ENCODE measurements at regions not wholly inside any gene's neighbourhood (a gene's known extent, or its start where the extent isn't known, plus 50 kb on each side); places are given as distances from the start of the nearest gene placed in this dataset.

- TF ChIP-seq CTCF (conservative IDR thresholded peaks at IDR 0.05; ENCODE audit: control insufficient read depth, insufficient read depth, low read depth, low read length): no peak
- no peak for DNase-seq (ENCODE audit: low read depth)
- H3K4me3 ChIP-seq (ENCODE audit: control insufficient read depth, low read depth, low read length): no peak overlapping the region
These were observed 204.6 kb downstream of the PTBP2 start for GRCh38 chr1:96926176-96926575.

- no peak overlapping the region for H3K4me3 ChIP-seq (ENCODE audit: control insufficient read depth, low read depth, low read length)
- peak; percentile 67 for DNase-seq (ENCODE audit: low read depth)
- no peak for TF ChIP-seq CTCF (conservative IDR thresholded peaks at IDR 0.05; ENCODE audit: control insufficient read depth, insufficient read depth, low read depth, low read length)
These were observed 205.5 kb downstream of the PTBP2 start for GRCh38 chr1:96927125-96927524.

GRCh38 chr1:96931136-96931535 is 209.6 kb downstream of the PTBP2 start:
- no peak overlapping the region for H3K4me3 ChIP-seq (ENCODE audit: control insufficient read depth, low read depth, low read length)
- no peak for DNase-seq (ENCODE audit: low read depth)
- TF ChIP-seq CTCF (conservative IDR thresholded peaks at IDR 0.05; ENCODE audit: control insufficient read depth, insufficient read depth, low read depth, low read length): no peak

- H3K4me3 ChIP-seq (ENCODE audit: control insufficient read depth, low read depth, low read length): no peak overlapping the region
- TF ChIP-seq CTCF (conservative IDR thresholded peaks at IDR 0.05; ENCODE audit: control insufficient read depth, insufficient read depth, low read depth, low read length): no peak
- no peak for DNase-seq (ENCODE audit: low read depth)
These were observed 212.7 kb downstream of the PTBP2 start for GRCh38 chr1:96934282-96934681.

- H3K4me3 ChIP-seq (ENCODE audit: control insufficient read depth, low read depth, low read length): no peak overlapping the region
- no peak for DNase-seq (ENCODE audit: low read depth)
- no peak for TF ChIP-seq CTCF (conservative IDR thresholded peaks at IDR 0.05; ENCODE audit: control insufficient read depth, insufficient read depth, low read depth, low read length)
These were observed 223.0 kb downstream of the PTBP2 start for GRCh38 chr1:96944432-96945092.

GRCh38 chr1:96945509-96946084 is 224.0 kb downstream of the PTBP2 start:
- no peak overlapping the region for H3K4me3 ChIP-seq (ENCODE audit: control insufficient read depth, low read depth, low read length)
- TF ChIP-seq CTCF (conservative IDR thresholded peaks at IDR 0.05; ENCODE audit: control insufficient read depth, insufficient read depth, low read depth, low read length): no peak
- DNase-seq (ENCODE audit: low read depth): no peak

Data from fibroblast of mammary gland (primary cell).